ENCODE measurements at regions not wholly inside any gene's neighbourhood (a gene's known extent, or its start where the extent isn't known, plus 50 kb on each side); places are given as distances from the start of the nearest gene placed in this dataset.
A peak's percentile ranks its signal among the peaks of the same experiment; 100 is the strongest.

GRCh38 chr3:23711916-23712494 lies 93.8 kb upstream of the UBE2E1 start (continued):
- TF ChIP-seq PRDM15 (CRISPR knock-in tag; IDR thresholded peaks at IDR 0.05) (no peak), TCF12 (IDR thresholded peaks at IDR 0.05; ENCODE audit: low read depth, low read length) (no peak), RUNX3 (IDR thresholded peaks at IDR 0.05; ENCODE audit: low read length) (peak; percentile 85), ZNF384 (IDR thresholded peaks at IDR 0.05; ENCODE audit: borderline replicate concordance, low read depth, low read length) (no peak), ZZZ3 (IDR thresholded peaks at IDR 0.05; ENCODE audit: control insufficient read depth, insufficient read length, low read depth) (no peak), BCL3 (IDR thresholded peaks at IDR 0.05; ENCODE audit: borderline replicate concordance, insufficient read depth, low read depth, low read length, poor library complexity, severe bottlenecking) (no peak), IKZF2 (IDR thresholded peaks at IDR 0.05) (peak; percentile 38 to 42; a peak in 1 of 4 replicates), ATF7 (IDR thresholded peaks at IDR 0.05; ENCODE audit: low read depth) (no peak), ZBTB33 (IDR thresholded peaks at IDR 0.05) (no peak)
